SHP77 treated with DMSO at 0.1 percent for 48 hours (cell line): ENCODE measurements at regions not wholly inside any gene's neighbourhood (a gene's known extent, or its start where the extent isn't known, plus 50 kb on each side); places are given as distances from the start of the nearest gene placed in this dataset.
"Not testable (repeated sequence)": the region's sequence is repeated elsewhere in the genome, so short reads cannot be mapped to it uniquely, and the experiment has no call there.

ENCODE experiments used
- DNase-seq: peaks from one replicate; lab custom pipeline; 2025; lab: John Stamatoyannopoulos, UW

GRCh38 chr17:70717042-70717441 lies 547.7 kb downstream of the KCNJ2 start:
- DNase-seq: no peak

- DNase-seq: no peak
Observed at GRCh38 chr17:70736375-70736957, 567.1 kb downstream of the KCNJ2 start.

- DNase-seq: no peak
Observed at GRCh38 chr17:70739065-70739464, 569.7 kb downstream of the KCNJ2 start.

GRCh38 chr17:70746574-70746973 lies 577.2 kb downstream of the KCNJ2 start:
- DNase-seq: not testable (repeated sequence)

GRCh38 chr17:70750983-70751382 lies 581.7 kb downstream of the KCNJ2 start:
- no peak for DNase-seq

DNA sequence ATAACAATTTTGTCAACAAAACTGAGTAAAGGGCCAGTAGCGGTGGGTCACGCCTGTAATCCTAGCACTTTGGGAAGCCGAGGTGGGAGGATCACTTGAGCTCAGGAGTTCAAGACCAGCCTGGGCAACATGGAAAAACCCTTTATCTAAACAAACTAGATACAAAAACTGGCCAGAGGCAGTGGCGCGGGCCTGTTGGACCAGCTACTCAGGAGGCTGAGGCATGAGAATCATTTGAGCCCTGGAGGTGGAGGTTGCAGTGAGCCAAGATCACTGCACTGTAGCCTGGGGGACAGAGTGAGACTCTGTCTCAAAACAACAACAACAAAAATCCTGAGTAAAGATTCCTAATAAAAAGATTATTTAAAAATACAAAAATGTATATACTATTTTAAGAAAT lies 583.1 kb downstream of the KCNJ2 start:
- not testable (repeated sequence) for DNase-seq

- no peak for DNase-seq
Observed at GRCh38 chr17:70752966-70753467, 583.7 kb downstream of the KCNJ2 start.

DNA sequence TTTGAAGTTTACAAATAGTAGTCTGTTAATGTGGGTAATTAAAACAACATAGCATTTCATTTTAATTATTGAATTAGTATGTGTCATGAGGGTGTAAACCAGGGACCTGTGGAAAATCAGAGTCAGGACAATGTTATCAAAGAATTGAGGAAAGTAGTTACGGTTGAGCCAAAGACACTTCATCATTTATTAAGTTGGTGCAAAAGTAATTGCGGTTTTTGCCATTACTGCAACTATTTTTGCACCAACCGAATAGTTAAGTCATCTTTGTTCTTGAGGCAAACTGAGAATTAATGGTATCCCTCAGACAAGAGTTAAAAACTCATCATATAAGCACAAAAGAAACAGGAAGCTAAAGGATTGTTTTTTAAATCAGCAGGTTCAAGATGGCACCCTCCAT lies 593.7 kb downstream of the KCNJ2 start:
- no peak for DNase-seq

DNA sequence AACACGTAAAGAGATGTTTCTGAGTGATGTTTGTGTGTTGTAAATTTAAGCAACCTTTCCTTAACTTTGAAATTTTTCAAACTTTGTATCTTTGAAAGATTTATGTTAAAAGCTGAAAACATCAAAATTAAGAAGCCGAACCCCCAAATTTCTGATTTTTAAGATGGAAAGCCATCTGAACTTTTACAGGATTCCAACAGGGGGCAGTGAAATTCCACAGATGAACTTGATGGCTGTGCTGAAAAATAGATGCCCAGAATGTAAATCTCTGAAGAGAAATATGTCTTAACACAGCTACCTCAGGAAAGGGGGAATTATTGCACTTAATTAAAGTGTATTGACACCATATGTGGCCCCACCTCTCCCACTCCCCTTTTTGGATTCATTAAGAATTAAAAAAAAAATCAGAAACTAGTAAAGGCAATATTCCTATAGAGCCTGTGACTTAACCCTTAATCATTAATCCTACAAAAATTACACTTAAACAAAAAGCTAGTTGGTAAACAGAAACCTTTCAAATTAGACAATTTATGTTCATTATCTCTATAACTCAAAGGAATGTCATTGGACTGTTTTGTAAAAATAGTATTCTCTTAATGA lies 597.9 kb downstream of the KCNJ2 start:
- no peak for DNase-seq

DNA sequence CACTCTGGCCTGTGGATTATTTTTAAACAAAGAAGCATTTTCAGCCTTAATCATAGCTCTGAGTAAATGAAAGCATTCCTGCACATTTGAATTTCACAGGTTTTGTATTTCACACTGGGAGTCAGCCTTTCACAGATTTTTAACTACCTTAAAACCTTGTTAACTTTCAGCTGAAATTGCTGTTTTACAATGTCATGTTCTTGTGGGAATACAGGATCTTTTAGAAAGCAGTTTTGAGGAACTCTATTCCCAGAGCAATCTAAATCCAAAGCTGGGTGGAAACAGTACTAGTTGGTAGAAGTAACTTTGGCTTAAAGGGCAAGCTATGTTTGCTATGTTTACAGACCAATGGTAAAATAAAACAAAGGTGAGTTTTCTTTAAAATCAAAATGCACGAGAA lies 600.6 kb downstream of the KCNJ2 start:
- no peak for DNase-seq

DNA sequence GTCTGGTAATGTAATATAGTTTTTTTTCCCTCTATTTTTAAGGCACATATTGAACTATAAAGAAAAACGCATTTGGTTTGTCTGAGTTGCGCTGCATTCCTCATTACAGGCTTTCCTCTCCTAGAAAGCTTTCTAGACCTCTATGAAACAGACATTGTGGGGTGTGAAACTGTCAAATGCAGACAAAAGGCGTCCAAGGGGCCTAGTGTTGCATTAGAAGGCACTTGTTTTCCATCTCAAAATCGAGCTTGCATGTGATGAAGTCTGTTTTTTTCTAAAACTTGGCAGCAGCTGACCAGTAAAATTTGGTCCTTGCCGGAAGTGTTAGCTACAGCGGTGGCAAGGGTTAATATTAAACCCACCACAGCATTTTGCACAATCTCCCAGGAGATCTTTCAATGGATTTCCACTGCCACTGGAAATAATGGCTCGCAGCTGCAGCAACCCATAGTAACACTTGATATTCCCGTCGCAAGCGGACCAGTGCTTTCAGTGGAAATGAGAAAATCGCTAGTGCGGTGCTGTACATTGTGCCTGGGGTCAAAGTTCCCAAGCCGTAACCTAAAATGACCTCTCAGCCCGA lies 602.6 kb downstream of the KCNJ2 start:
- DNase-seq: no peak

DNA sequence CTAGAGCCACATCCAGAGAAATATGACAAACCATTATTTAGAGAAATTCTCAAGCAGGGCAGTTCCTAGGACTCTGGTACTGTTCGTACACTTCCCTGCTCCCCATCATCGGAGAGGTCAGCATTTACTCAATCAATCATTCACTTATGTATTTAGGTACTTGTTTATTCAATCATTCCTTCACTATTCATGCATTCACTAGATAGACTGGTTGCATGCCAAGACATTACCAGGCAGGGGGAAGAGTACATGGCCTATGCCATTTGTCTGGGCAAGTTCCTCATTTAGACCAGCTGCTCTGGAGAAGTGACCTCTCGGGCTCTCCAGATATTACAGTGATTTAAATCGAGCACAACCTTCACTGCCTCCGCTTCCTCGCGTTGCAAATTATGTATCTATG lies 603.4 kb downstream of the KCNJ2 start:
- DNase-seq: no peak

DNA sequence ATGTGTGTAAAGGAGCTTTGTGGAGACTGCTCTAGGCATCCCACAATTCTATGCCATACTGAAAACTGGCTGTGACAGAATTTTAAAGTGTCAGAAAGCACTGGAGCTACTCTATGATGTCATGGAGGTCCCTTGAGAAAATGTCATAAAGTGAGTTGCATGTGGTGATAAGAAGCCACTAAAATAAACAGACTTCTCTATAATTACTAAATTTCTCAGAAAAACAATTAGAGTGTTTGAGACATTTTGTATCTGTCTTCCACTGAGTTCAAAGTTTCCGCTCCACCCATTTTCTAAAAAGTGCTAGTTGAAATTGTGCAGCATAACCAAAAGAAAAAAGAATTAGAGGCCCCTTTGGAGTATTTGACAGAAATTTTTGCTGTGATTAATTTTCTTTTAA lies 603.9 kb downstream of the KCNJ2 start:
- no peak for DNase-seq

- DNase-seq: no peak
Observed at GRCh38 chr17:70774339-70775117, 605.2 kb downstream of the KCNJ2 start.

DNA sequence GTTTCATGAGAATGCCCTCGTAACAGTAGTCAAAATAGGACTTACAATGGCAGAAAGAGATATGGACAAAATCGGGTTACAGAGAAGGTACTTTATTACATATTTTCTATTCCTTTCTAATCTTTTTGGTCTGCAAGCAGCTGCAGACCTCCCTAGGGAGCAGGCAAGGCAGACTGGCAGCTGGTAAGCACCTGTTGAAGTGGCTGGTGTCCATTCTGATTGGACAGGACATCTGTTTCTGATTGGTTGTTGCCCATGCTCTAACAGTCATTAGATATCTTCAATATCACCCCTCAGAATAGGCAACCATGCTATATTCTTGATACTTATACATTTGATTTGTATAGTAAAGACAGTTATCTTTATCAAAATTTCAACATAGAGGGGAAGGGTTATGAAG lies 606.3 kb downstream of the KCNJ2 start:
- DNase-seq: no peak

GRCh38 chr17:70776441-70776840 lies 607.1 kb downstream of the KCNJ2 start:
- DNase-seq: no peak

GRCh38 chr17:70780031-70780430 lies 610.7 kb downstream of the KCNJ2 start:
- DNase-seq: no peak

DNA sequence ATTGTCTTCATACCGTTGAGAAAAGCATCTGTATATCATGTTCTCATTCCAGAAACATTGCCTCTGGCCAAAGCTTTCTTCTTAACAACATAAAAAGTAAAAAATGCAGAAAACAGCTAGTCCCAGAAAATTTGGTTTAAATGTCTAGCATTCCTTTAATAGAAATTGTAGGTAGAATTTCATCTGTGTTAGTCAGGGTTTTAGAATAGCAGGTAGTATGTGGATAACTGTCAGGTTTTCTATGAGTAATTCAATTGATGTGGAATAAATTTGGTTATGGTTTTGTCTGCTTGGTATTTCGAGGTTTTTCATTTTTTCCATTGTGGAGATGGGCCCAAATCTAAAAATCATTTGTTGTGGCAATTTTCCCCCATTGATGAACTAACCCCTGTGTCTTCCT lies 616.7 kb downstream of the KCNJ2 start:
- no peak for DNase-seq

- no peak for DNase-seq
Observed at GRCh38 chr17:70787721-70788300, 618.5 kb downstream of the KCNJ2 start.

DNA sequence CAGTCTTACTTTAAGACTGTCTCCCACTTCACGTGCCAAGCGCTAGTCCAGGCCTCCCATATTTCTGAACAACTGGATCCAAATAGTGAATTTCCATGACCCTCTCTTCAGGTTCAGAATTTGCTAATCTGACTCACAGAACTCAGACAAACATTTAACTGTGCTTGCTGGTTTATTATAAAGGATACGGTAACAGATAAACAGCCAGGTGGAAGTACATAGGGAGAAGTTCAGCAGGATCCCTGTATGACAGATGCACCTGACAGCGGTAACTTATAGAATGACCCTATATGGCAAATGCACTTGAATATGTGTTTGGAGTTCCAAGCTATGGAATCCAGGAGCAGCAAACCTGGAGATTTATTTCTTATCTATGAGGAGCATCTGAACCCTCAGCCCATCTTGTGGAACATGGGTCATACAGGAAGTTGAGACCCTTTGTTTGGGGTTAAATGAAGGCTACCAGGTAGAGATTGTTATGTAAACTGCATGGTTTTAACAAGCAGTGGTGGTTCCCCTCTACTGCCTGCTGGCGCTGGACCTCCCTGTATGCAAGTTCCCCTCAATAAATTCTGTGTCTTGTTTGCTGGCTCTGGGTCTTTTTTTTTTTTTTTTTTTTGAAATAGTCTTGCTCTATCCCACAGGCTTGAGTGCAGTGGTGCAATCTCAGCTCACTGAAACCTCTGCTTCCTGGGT lies 622.6 kb downstream of the KCNJ2 start:
- DNase-seq: no peak

- no peak for DNase-seq
Observed at GRCh38 chr17:70794738-70795137, 625.4 kb downstream of the KCNJ2 start.

GRCh38 chr17:70795620-70796019 lies 626.3 kb downstream of the KCNJ2 start:
- no peak for DNase-seq
